WI38 (cell line): ENCODE measurements at regions not wholly inside any gene's neighbourhood (a gene's known extent, or its start where the extent isn't known, plus 50 kb on each side); places are given as distances from the start of the nearest gene placed in this dataset.
"Not testable (repeated sequence)": the region's sequence is repeated elsewhere in the genome, so short reads cannot be mapped to it uniquely, and the experiment has no call there.

ENCODE experiments used
- H3K4me3 ChIP-seq: 2 replicates; pipeline ENCODE4 v1.5.1; 2011; ENCODE audit warnings: low read depth, mild to moderate bottlenecking, control low read depth, low read length
- TF ChIP-seq, protein P1 (sequence below): IDR thresholded peaks from 2 replicates; pipeline ENCODE4 v1.5.1; 2012; ENCODE audit warnings: low read depth, mild to moderate bottlenecking, control low read depth, low read length

DNA sequence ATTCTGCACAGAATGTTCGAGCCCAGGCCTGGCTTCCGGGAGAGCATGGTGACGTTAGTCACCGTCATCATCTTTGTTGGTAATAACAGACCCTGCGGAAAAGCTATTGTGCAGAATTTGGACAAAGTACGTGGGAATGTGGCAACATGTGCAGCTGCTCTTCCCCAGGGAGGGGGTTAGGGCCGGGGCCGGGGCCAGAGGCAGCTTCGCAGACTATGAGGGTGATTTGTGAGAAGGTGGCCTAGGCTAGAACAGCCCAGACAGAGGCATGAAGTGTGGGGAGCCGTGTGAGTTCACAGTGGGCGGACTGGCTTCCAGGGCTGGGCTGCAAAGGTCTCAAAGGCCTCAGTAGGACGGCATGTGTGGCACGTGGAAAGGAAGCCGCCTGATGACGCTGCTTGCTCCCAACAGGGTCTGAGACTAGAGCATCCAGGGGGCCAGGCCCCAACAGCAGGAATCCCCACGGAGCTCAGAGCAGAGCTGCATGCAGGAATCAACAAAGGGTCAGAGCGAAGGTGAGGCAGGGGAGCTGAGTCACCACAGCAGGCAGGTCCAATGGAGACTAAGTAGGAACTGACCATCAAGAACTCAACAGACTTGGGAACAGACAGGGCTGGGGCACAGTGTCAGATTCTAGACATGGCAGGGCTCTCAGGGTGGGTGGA lies 109.2 kb downstream of the NPIPB11 start:
- H3K4me3 ChIP-seq = not testable (repeated sequence)

DNA sequence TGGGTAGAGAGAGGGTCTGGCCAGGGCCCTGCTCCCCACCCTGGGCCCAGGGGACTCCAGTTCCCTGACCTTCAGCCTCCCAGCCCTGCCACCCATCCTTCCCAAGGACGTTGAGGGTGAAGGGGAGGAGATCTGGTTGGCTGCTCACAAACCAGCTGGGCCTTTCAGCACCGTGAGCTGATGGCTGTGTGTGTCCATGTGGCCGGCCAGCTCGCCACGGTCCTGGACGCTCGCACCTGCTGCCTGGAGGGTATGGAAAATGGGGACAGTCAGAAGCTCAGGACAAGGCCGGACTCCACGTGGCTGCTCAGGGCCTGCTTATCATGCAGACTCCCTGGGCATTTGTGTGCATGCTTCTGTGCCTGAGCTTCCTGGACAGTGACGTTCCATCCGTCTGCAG lies 110.3 kb downstream of the NPIPB11 start:
- H3K4me3 ChIP-seq = not testable (repeated sequence)

DNA sequence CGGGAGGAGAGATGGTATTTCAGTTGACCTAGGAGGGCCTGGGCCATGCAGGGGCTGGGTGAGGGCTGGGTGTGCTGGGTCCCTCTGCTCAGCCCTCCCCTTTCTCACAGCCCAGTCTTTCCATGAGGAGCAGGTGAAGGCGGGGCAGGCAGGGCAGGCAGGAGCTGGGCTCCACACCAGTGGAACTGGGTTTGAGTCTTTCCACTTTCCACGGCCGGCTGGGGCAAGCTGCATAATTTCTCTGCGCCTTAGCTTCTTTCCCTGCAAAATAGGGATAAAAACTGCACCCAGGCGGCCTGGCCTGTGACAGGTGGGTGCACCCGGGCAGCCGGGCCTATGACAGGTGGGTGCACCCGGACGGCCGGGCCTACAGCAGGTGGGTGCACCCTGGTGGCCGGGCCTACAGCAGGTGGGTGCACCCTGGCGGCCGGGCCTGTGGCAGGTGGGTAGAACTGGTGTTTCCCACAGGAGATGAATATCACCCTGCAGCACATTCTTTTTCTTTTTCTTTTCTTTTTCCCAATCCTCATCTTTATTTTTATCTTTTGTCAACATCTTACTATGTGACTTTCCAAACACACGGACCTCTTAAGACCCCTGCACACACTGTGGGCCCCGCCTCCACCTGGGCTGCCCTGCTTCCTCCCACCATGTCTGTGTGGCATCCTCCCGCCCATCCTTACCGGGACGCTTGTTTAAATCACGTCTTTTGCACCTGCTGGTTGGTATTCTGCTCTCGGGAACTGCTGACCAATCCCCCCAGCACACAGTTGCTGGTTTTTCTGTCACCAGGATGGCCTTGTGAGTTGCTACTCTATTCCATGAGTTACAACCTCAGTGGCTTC lies 111.3 kb downstream of the NPIPB11 start:
- H3K4me3 ChIP-seq = not testable (repeated sequence)

DNA sequence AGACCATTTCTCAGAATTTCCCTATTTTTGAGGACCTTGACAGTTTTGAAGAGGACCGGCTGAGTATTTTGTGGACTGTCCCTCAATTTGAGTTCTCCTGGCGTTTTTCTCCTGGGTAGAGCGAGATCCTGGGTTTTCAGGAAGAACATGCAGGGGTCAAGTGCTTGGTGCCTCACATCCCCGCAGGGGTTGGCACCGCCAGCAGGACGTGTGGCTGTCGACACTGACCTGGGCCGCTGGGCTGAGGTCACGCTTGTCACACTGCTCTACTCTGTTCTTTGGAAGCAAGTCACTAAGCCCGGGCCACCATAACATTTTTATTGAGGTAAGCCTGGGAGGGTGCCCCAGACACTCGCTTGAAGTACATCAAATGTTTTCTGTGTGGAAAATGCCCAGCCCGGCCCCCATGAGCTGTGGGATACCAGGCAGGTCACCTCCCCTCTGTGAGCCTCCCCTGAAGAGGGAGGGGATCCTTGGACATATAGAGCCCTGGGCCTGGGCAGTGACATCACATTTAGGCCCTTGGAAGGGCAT lies 112.0 kb downstream of the NPIPB11 start:
- H3K4me3 ChIP-seq = not testable (repeated sequence)

DNA sequence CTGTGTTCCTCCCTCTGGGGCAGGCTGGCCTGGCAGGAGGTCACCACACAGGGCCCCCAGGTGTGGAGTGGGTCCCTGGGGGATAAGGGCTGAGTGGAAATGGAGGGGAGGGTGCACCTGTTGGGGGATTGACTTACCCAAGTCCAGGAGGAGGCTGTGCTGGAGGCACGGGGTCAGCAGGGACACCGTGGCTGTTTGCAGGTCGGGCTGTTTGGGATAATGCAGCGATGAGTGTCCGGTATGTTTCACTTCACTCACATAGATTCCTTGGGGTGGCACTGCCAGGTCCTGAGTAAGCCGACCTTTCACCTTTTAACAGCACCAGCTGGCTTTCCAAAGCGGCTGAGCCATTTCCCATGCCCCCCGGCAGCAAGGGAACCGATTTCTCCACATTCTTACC lies 113.0 kb downstream of the NPIPB11 start:
- H3K4me3 ChIP-seq = not testable (repeated sequence)

DNA sequence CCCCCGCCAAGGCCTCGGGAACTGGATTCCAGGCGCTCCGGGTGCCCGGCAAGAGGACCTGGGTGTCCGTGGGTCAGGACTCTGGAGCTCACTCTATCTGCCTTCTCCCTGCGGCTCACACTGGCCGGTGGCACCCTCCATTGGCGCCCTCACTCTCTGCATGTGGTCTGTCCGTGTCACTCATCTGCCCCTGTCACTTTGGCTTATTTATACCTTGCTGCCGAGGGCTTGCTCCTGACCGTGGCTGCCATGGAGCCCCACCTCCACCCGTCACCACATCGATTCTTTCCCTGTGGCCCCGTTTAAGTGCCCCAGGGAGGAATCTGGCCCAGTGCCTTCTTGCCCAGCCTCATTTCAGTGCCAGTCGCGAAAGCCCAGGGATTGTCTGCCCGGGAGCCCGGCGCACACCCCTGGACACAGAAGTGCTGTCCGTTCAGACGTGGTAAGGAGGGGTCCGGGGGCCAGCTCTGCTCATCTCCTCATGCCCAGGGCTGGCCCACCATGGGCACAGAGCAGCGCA lies 113.5 kb downstream of the NPIPB11 start:
- not testable (repeated sequence) for H3K4me3 ChIP-seq

DNA sequence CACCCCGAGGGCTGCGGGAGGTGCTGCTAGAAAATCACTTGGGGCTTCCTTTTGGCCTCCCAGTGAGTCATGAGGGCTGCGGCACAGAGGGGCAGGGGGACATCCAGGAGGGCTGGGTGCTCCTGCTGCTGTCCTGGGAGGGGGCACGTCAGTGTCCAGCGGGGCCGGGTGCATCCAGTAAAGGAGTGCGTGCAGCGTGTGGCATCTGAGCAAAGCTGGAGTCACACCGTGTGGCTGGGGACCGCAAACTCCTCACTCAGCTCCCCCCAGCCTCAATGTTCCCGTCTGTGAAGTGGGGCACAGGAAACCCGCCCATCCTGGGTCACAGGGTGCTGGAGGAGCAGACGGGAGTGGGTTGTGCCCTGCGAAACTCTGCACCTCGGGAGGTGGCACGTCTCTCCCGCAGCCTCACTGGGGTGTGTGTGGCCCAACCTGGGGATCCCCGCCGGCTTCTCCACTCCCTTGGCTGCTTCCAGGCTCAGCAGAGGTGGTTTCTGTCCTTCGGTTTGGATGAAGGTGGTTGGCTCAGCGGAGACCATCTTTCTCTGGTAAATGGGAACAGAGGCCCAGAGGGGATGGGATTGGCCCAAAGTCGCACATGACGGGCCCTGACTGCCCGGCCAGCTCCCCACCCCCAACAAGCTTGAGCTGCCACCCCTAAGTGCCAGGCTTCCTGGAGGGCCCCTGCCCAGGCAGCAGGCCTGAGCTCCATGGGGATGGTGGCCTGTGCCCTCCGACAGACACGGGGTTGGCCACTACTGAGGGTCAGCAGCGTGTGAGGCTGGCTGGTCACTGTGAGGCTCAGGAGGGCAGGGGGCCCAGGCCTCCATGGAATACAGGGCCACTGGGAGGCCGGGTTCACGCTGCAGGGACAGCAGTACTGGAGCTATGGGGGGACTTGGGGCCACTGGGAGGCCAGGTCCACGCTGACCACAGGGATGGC lies 114.9 kb downstream of the NPIPB11 start:
- H3K4me3 ChIP-seq = not testable (repeated sequence)

DNA sequence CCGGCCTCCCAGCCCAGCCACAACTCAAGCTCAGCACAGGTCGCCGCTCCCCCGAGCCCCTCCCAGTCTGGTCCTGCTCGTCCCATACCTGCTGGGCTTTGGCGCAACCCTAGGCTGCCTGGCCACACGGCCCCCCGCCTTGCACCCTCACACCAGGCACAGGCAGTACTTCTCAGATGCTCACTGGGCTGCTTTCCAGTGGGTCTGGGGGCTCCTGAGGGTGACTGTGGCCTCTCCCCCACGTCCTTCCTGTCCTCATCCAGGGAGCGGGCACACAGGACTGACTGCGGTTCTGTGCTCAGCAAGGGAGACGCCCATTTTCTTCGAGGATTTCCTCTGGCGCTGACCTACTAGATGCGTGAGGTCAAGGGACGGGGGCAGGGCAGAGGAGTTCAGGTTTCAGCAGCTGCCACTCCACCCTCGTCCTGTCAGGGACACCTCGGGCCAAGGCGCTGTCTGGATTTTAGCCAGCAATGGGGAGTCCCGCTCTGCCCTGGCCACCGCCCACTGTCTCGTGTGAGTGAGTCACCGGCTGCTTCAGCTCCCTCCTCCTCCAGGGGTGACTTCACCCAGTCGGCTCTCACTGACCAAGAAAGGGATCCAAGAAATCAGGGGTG lies 115.8 kb downstream of the NPIPB11 start:
- peak overlapping the region; percentile 39 for H3K4me3 ChIP-seq
- TF ChIP-seq, protein P1, sequence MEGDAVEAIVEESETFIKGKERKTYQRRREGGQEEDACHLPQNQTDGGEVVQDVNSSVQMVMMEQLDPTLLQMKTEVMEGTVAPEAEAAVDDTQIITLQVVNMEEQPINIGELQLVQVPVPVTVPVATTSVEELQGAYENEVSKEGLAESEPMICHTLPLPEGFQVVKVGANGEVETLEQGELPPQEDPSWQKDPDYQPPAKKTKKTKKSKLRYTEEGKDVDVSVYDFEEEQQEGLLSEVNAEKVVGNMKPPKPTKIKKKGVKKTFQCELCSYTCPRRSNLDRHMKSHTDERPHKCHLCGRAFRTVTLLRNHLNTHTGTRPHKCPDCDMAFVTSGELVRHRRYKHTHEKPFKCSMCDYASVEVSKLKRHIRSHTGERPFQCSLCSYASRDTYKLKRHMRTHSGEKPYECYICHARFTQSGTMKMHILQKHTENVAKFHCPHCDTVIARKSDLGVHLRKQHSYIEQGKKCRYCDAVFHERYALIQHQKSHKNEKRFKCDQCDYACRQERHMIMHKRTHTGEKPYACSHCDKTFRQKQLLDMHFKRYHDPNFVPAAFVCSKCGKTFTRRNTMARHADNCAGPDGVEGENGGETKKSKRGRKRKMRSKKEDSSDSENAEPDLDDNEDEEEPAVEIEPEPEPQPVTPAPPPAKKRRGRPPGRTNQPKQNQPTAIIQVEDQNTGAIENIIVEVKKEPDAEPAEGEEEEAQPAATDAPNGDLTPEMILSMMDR = no peak

DNA sequence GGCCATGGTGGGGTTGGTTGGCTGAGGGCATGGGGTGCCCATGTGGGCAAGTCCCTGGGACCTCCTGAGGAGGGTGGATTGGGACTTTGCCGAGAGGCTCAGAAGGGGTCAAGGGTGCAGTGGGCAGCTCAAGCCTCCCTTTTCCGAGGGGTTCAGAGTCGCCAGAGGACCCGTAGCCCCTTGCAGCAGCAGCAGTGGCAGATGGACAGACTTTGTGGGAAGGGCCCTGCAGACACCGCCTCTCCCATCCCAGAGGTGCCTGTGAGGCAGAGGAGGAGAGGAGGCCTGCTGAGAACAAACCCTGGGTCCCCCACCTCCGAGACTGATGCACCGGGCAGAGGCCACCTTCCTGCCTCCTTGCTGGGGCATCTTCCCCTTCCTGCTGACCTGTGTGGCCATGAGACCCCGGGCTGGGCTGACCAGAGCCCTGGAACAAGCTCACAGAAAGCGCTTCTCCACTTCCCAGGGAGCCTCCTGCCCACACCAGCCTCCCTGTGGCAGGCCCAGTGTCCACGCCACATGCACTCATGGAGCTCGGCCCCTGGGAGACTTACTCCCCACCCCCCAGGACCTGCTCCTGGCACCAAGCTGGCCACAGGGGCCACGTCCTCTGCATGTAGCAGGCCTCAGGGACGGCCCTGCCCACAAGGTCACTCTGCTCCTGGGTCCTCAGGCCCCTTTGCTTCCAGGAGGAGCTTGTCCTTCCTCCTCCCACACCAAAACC lies 116.8 kb downstream of the NPIPB11 start:
- not testable (repeated sequence) for H3K4me3 ChIP-seq

DNA sequence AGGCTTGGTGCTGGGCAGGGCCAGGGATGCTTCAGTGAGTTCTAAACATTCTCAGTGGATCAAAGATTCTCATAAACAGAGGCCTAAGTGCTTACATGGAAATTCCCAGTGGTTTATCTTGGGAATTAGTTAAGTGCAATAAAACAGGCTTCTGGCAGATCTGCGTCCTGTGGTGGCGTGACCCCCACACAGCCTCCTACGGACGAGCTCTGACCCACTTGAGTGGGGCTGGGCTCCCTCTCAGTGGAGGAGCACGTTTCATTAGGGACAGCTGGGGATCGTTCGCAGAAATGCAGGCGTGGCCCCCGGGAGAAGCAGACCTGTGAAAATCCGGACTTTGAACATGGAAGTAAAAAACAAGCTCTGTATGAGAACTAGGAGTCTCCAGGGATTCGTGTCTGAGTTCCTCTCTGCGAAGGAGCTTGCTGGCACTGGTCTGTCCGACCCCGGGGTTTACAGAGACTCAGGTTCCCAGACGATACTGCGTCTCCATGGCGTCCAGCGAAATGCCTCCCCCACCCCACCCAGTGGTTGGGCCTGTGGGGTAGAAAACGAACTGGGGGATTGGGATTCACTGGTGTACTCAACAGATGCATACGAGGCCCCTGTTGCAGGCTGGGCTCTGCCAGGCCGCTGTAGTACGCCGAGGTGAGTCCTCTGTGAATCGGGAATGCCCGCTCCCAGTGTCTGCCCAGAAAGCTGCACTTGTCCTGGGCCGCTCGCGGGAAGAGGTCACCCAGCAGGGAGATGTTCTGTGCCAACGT lies 117.6 kb downstream of the NPIPB11 start:
- not testable (repeated sequence) for H3K4me3 ChIP-seq

DNA sequence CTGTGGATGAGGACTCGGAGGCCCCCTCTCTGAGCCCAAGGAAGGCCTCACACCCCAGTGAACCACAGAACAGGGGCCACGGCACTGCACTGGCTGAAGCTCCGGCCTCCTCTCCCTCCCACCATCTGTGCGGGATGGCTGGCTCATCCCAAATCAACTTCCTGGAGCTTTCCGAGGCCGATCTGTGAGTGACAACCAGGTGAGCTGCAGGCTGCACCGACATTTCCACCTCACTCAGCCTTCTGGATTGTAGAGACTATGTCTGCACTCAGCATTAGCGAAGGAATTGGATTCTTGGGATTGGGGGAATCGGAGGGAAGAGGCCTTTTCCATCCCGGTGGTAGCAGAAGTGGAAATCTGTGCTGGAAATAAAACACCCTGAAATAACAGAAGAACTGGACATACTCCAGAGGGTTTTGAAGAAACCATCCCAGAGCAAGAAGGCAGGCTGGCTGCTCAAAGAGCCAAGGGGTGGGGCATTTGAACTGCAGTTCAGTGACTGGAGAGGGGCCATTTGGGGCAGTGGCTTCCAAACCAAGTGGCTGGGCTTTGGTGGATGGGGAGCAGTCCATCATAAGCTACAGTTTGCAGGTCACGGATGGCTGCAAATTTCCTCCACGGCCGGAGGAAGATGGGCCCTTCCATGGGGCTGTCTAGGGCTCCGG lies 118.5 kb downstream of the NPIPB11 start:
- not testable (repeated sequence) for H3K4me3 ChIP-seq

DNA sequence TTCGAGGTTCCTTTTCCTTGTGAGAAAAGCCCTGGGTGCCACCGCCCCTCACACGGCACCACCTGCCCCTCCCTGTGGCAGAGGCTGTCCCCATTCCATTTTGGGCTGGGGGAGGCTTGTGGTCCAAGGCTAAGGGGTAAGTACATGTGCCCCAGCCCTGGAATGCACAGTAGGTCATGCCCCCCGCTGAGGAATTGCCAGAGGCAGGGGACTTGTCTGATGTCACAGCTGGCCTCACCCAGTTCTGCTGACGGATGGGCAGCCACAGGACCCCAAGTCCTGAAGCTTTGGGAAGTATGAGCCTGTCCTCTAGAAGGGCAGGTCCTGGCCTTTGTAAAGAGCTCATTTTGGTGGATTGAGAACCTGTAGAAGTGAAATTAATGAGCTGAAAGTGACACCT lies 119.3 kb downstream of the NPIPB11 start:
- not testable (repeated sequence) for H3K4me3 ChIP-seq

DNA sequence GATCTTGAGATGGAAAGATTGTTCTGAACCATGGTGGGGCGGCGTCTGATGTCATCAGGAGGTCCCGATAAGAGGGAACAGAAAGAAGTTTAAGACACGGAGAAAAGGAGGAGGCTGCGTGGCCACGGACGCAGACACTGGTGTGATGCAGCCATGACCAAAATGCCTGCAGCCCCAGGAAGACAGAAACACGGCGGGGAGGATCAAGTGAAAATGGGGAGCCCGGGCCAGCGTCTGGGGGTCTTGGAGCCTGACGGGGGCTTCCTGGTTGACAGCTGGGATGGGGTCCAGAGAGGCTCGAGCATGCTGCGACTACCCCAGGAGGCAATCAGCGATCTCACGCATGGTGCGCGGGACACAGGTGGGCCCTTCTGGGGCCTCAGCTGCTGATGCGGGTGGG lies 119.7 kb downstream of the NPIPB11 start:
- not testable (repeated sequence) for H3K4me3 ChIP-seq

DNA sequence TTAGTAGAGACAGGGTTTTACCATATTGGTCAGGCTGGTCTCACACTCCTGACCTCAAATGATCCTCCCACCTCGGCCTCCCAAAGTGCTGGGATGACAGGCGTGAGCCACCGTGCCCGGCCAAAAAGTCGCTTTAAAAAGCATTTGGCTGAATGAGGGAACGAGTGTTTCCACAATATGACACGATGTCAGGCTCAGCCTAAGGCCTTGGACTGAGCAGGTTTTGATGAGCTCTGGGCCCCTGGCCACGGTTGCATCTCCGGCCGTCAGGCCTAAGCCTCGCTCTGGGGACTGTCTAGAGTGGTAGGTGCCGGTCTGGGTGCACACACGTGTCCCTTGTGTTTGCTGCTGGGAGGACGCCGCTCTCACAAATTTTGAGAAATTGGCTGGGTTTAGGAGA lies 120.3 kb downstream of the NPIPB11 start:
- not testable (repeated sequence) for H3K4me3 ChIP-seq

DNA sequence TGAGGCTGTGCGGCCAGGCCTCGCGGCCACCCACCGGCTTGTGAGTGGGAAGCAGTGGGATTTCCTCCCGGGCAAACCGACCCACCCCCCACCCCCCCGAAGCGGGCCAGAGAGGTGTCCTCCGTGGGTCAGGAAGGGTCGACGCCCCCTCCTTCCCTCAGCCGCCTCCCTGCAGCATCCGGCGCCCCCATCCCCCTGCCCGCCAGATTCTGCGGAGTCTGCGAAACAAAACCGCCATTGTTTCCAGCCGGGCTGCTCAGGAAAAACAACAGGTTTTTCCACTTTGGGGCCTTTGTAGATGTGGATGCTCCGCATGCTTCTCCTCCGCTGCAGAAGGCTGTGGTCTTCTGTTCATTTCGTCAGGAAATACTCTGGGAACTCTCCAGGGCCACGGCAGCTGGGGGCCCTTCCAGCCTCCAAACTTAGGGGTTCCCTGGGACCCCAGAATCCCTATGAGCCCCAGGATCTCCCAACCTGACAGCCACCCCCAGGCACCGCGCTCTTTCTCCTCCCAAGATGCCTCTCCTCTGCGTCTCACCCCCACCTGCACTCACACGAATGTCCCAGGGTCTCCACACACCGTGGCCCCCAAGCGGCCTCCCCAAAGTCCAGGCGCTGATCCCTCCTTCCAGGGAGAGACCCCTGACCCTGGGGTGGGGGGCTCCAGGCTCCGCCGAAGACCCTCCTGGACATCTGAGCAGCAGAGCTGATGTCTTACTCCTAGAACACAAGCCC lies 121.2 kb downstream of the NPIPB11 start:
- H3K4me3 ChIP-seq = not testable (repeated sequence)

DNA sequence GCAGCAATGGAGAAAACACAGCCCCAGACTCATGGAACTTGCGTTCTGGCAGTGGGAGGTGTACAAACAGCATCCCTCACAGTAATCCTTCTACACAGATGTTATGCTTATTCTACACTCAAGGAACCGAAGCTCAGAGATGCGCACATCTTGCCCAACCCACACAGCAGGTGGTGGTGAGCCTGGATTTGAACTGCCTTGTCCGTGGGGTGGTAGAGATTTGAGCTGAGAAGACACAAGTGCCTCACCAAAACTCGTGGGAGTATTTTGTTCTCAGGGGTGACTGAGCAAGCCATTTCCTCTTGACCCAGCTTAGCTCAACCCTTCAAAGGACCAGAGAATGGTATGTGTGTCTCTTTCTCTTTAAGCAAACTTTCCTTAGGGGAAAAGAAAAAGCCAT lies 121.8 kb downstream of the NPIPB11 start:
- not testable (repeated sequence) for H3K4me3 ChIP-seq
